ENCODE measurements at regions not wholly inside any gene's neighbourhood (a gene's known extent, or its start where the extent isn't known, plus 50 kb on each side); places are given as distances from the start of the nearest gene placed in this dataset.

DNA sequence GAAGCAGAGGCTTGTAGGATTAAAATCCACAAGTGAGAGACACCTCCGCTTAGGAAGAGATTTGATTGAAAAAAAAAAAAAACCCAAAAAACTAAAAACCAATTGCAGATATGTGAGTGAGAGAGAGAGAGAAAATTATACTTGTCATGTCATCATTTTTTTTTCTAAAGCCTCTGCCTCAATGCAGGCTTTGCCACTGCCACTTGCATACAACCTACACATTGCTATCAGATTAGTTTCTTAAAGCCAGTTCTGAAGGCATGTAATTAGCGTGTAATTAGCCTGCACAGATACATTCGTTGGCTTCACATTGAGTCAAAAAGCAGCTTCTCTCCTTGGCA is 86.1 kb upstream of the MTPN start:
- no peak for DNase-seq (ENCODE audit: extremely low read depth, low read depth)
- TF ChIP-seq CTCF (IDR thresholded peaks at IDR 0.05; ENCODE audit: low read depth, low read length, missing control alignments): no peak

DNA sequence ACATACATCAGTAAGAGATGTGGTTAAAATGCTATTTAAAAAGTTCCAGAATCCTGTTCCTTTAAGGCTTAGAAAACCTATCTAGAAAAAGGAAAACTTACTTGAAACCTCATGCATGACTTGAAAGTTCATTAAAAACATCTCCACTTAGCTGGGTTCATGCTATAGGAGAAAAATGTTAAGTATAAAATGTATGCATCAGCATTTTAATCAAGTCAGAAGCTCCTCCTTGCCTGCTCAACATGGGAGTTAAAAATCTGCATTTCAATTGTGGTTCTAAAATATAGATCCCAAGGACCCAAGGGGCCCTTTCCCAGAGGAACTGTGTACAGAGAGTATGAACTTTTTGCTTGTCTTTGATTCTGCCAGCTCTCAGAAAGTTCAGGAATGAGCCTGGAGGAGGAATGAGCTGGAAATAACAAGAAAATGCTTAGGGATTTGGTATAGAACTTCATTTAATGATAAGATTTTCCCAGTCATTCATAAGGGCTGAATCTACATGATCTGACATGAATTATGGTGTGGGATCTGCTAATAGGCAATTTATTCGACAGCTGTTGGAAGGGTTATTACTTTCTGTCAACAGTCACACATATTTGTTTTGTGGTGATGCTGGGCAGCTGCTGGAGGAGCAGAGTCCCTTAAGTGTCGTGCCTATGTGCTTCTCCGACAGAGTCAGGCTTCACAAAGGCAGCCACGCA is 85.6 kb upstream of the MTPN start:
- TF ChIP-seq CTCF (IDR thresholded peaks at IDR 0.05; ENCODE audit: low read depth, low read length, missing control alignments): no peak
- no peak overlapping the region for H3K4me3 ChIP-seq (replicated peaks; ENCODE audit: low read depth, low read length)
- DNase-seq (ENCODE audit: extremely low read depth, low read depth): no peak

More for the DNA sequence above, 86.1 kb upstream of the MTPN start:
- no peak overlapping the region for H3K4me3 ChIP-seq (replicated peaks; ENCODE audit: low read depth, low read length)

DNA sequence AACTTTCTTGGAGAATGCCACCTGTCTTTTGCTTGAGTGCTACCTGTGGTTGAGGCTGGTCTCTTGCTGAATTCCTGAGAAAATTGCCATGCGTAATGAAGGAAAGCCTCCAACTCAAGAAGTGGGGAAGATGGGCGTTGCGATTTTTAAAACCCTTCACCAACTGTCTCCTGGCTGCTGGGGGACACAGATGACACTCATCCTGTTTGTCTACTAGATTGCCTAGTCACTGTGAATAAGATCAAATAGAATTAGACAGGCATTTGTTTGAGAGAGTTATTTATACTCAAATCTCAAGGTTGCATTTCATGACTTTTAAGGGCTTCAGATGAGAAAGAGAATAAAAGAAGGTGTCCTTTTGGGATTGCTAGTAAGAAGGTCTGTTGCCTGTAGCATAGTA is 84.3 kb upstream of the MTPN start:
- DNase-seq (ENCODE audit: extremely low read depth, low read depth): no peak
- TF ChIP-seq CTCF (IDR thresholded peaks at IDR 0.05; ENCODE audit: low read depth, low read length, missing control alignments): no peak
- H3K4me3 ChIP-seq (replicated peaks; ENCODE audit: low read depth, low read length): no peak overlapping the region

DNA sequence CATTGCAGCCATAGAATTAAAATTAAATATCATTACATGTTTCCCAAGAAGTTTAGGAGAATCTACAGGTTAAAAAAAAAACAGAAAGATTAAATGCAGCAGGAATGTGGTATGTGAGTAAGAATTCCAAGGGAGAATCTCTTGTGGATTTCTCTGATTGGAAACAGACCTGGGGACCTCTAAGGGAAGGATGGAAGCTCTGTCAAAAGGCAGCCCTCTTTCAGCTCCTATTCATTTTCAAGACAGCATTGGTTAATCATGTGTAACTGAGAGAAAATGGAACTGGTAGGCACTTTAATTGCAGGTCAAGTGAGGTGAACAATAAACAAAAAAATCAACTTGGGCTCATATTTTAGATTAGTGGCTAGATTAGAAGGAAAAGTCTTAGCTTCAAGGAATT is 81.4 kb upstream of the MTPN start:
- no peak for DNase-seq (ENCODE audit: extremely low read depth, low read depth)
- no peak overlapping the region for H3K4me3 ChIP-seq (replicated peaks; ENCODE audit: low read depth, low read length)
- TF ChIP-seq CTCF (IDR thresholded peaks at IDR 0.05; ENCODE audit: low read depth, low read length, missing control alignments): no peak

DNA sequence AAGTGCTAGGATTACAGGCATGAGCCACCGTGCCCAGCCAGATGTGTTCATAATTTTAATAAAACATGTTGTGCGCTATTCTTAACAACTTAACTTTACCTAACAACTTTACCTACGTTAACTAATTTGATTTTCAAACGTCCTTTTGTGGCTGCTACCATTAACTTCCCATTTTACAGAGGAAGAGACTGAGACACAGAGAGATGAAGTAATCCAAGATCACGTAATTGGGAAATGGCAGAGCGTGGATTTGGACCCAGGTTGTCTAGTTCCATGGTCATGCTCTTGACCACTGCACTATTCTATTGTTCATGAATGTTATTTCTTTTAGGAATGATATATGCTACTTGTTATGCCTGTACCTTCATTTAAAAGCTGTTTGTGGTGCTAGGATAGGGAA is 80.3 kb upstream of the MTPN start:
- H3K4me3 ChIP-seq (replicated peaks; ENCODE audit: low read depth, low read length): no peak overlapping the region
- no peak for DNase-seq (ENCODE audit: extremely low read depth, low read depth)
- no peak for TF ChIP-seq CTCF (IDR thresholded peaks at IDR 0.05; ENCODE audit: low read depth, low read length, missing control alignments)

DNA sequence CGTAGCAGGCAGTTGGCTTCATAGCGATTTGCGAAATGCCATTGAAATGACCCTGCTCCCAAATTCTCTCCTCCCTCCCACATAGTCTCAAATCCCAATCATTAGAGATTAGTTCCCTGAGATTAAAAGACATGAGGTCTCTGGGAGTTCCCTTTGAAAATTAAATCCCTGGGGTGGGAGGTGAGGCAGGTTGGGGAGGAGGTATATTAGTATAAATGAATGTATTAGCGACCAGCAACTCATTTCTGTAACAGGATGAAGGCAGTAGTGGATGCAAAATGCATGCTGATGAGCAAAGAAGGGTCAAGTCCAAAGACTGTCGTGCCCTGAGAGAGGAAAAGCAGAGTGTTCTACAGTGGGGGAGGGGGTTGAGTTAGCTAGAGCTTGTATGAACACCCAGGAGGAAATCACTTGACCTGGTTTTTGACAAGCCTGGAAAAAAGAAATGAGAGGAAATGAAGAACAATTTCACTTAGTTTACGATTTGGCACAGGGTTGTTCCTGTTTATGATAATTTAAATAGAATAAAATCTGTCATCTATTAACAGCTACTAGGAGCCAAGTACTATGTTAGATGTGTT is 79.6 kb upstream of the MTPN start:
- no peak for DNase-seq (ENCODE audit: extremely low read depth, low read depth)
- TF ChIP-seq CTCF (IDR thresholded peaks at IDR 0.05; ENCODE audit: low read depth, low read length, missing control alignments): no peak
- H3K4me3 ChIP-seq (replicated peaks; ENCODE audit: low read depth, low read length): no peak overlapping the region

- DNase-seq (ENCODE audit: extremely low read depth, low read depth): no peak
- TF ChIP-seq CTCF (IDR thresholded peaks at IDR 0.05; ENCODE audit: low read depth, low read length, missing control alignments): no peak
- H3K4me3 ChIP-seq (replicated peaks; ENCODE audit: low read depth, low read length): no peak overlapping the region
Measured at GRCh38 chr7:136055266-136055665, 78.1 kb upstream of the MTPN start.

Data from HFF-Myc (cell line).